ENCODE measurements at regions not wholly inside any gene's neighbourhood (a gene's known extent, or its start where the extent isn't known, plus 50 kb on each side); places are given as distances from the start of the nearest gene placed in this dataset.

DNA sequence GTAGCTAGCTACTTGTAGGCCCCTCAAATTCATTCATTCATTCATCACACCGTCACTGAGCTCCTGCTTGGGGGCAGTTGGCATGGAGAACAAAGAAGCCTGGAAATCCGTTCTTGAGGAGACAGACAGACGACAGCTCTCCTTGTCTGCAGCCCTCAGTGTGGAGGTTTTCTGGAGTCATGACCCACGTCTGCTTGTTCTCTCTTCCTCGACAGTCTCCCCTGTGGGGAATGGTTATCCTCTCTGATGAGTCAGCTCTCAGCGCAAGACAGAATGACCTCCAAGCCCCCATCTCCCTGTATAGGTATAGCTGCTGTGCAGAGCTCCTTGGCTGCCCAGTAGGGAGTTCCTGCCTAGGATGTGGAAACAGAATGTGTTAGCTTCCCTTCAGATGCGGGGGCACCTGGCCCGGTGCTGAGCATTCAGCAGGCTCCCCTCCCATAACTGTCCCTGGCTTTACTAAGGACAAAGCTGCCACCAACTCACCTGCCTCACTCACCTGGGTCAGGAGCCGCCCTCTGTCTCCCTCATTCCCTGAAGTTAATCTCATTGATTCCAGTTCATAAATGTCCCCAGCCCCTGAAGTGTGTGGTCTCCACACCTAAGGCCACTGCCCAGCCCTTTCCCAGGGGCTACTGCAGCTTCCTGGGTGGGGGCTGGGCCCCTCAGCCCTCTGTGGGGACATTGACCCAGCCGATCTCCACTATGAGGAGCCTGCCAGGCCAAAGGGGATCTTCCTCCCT, 124.7 kb downstream of the ACKR3 start:
- TF ChIP-seq, protein P1, sequence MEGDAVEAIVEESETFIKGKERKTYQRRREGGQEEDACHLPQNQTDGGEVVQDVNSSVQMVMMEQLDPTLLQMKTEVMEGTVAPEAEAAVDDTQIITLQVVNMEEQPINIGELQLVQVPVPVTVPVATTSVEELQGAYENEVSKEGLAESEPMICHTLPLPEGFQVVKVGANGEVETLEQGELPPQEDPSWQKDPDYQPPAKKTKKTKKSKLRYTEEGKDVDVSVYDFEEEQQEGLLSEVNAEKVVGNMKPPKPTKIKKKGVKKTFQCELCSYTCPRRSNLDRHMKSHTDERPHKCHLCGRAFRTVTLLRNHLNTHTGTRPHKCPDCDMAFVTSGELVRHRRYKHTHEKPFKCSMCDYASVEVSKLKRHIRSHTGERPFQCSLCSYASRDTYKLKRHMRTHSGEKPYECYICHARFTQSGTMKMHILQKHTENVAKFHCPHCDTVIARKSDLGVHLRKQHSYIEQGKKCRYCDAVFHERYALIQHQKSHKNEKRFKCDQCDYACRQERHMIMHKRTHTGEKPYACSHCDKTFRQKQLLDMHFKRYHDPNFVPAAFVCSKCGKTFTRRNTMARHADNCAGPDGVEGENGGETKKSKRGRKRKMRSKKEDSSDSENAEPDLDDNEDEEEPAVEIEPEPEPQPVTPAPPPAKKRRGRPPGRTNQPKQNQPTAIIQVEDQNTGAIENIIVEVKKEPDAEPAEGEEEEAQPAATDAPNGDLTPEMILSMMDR (IDR thresholded peaks at IDR 0.05) = no peak
- TF ChIP-seq ZFX (IDR thresholded peaks at IDR 0.05; ENCODE audit: borderline replicate concordance) = no peak

All from 22Rv1 (cell line).